ENCODE measurements at regions not wholly inside any gene's neighbourhood (a gene's known extent, or its start where the extent isn't known, plus 50 kb on each side); places are given as distances from the start of the nearest gene placed in this dataset.

GRCh38 chr4:147103403-147103946, 157.8 kb upstream of the TTC29 start:
- TF ChIP-seq CTCF (IDR thresholded peaks at IDR 0.05) (no peak), POLR2A (IDR thresholded peaks at IDR 0.05) (no peak)
